NCI-H1092 treated with DMSO at 0.1 percent for 48 hours (cell line): ENCODE measurements at regions not wholly inside any gene's neighbourhood (a gene's known extent, or its start where the extent isn't known, plus 50 kb on each side); places are given as distances from the start of the nearest gene placed in this dataset.

ENCODE experiments used
- DNase-seq: peaks from one replicate; lab custom pipeline; 2025; lab: John Stamatoyannopoulos, UW

GRCh38 chr2:147122944-147123343 is 721.9 kb upstream of the ACVR2A start:
- DNase-seq: no peak

GRCh38 chr2:147110962-147111361 is 733.9 kb upstream of the ACVR2A start:
- DNase-seq: no peak

- peak; percentile 36 for DNase-seq
Observed at GRCh38 chr2:147110317-147110716, 734.5 kb upstream of the ACVR2A start.

GRCh38 chr2:147109291-147109690 is 735.5 kb upstream of the ACVR2A start:
- no peak for DNase-seq

GRCh38 chr2:147108548-147108947 is 736.3 kb upstream of the ACVR2A start:
- DNase-seq: no peak

GRCh38 chr2:147101941-147102790 is 742.7 kb upstream of the ACVR2A start:
- DNase-seq: no peak

GRCh38 chr2:147100406-147101035 is 744.3 kb upstream of the ACVR2A start:
- DNase-seq: no peak

- no peak for DNase-seq
Observed at GRCh38 chr2:147099845-147100244, 745.0 kb upstream of the ACVR2A start.

GRCh38 chr2:147098940-147099339 is 745.9 kb upstream of the ACVR2A start:
- DNase-seq: no peak

GRCh38 chr2:147097747-147098146 is 747.1 kb upstream of the ACVR2A start:
- no peak for DNase-seq

GRCh38 chr2:147096671-147097070 is 748.2 kb upstream of the ACVR2A start:
- DNase-seq: no peak

- no peak for DNase-seq
Observed at GRCh38 chr2:147095376-147095775, 749.5 kb upstream of the ACVR2A start.

GRCh38 chr2:147094077-147094476 is 750.8 kb upstream of the ACVR2A start:
- no peak for DNase-seq

- no peak for DNase-seq
Observed at GRCh38 chr2:147092266-147092665, 752.6 kb upstream of the ACVR2A start.

GRCh38 chr2:147091448-147091847 is 753.4 kb upstream of the ACVR2A start:
- DNase-seq: no peak

- DNase-seq: no peak
Observed at GRCh38 chr2:147088871-147089270, 756.0 kb upstream of the ACVR2A start.

- DNase-seq: no peak
Observed at GRCh38 chr2:147086715-147087114, 758.1 kb upstream of the ACVR2A start.

- no peak for DNase-seq
Observed at GRCh38 chr2:147083664-147084063, 761.2 kb upstream of the ACVR2A start.

- DNase-seq: peak; percentile 58
Observed at GRCh38 chr2:147082850-147083522, 761.8 kb upstream of the ACVR2A start.

- DNase-seq: no peak
Observed at GRCh38 chr2:147081831-147082230, 763.0 kb upstream of the ACVR2A start.

GRCh38 chr2:147076634-147077033 is 768.2 kb upstream of the ACVR2A start:
- no peak for DNase-seq

- no peak for DNase-seq
Observed at GRCh38 chr2:147068071-147068470, 776.8 kb upstream of the ACVR2A start.

GRCh38 chr2:147067136-147067535 is 777.7 kb upstream of the ACVR2A start:
- no peak for DNase-seq
